ENCODE measurements at regions not wholly inside any gene's neighbourhood (a gene's known extent, or its start where the extent isn't known, plus 50 kb on each side); places are given as distances from the start of the nearest gene placed in this dataset.

DNA sequence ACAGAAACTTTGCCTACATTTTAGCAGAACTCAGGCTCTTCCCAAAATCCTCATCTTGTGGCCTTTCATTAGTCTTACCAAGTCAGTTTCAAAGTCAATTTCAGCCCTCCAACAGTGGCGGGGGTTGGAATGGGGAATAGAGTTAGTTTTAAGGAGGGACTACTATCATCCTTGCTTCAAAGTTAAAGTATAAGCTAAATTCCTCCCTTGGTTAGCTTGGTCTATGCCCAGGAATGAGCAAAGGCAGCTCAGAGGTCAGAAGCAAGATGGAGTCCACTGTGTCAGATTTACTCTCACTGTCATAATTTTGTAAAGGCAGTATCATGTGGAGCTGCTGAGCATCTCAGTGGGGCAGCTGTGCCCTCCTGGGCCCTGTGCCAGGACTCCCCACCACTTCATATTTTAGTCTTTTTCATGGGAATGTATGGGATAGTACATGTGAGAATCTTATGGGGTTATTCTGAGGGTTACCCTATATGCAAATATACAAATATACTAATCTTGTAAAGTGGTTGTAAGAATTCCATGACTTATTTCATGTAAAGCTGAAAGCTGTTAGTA lies 145.2 kb upstream of the MMADHC start:
- no peak for TF ChIP-seq CTCF (IDR thresholded peaks at IDR 0.05)

DNA sequence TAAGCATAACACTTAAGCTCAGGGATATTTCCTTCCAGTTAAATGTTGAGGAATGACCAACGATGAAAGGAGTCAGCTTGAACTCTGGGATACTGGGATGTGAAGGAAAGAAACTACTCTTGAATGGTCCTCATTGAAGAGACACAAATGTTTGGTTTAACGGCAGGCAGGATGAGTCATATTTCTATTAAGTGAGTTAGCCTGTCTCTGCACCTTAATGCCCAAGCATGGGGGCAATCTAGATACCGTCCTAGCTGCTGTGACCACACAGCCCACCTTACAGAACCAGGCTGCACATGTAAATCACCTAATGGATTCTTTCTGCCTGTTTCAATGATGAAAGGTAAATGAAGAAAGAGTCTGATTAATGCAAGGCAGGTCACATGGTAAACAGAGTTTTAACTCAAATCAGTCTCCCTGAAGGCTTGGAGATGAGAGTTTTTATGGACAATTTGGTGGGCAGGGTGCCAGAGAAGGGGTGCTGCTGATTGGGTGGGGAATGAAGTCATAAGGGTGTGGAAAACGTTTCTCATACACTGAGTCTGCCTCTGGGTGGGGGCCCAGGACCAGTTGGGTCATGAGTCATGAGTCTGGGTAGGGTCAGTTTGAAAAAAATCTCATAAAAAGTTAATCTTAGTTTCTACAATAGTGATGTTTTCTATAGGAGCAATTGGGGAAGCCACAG lies 144.6 kb upstream of the MMADHC start:
- no peak for TF ChIP-seq CTCF (IDR thresholded peaks at IDR 0.05)
- Histone ChIP-seq H3K27me3 (ENCODE audit: low read depth) (no peaks in the 10 kb centered on the region), H3K4me1 (no peaks in the 10 kb centered on the region), H3K27ac (no peak overlapping the region), H3K36me3 (no peaks in the 10 kb centered on the region), H3K9me3 (no peaks in the 10 kb centered on the region), H3K4me3 (no peak overlapping the region)
- ATAC-seq = no peak
- no peak for DNase-seq
- intact Hi-C loops (cut with DNase I) = no loop called here

More for the DNA sequence above, 145.2 kb upstream of the MMADHC start:
- Histone ChIP-seq H3K4me3 (no peak overlapping the region), H3K27me3 (ENCODE audit: low read depth) (no peaks in the 10 kb centered on the region), H3K4me1 (no peaks in the 10 kb centered on the region), H3K36me3 (no peaks in the 10 kb centered on the region), H3K9me3 (no peaks in the 10 kb centered on the region), H3K27ac (no peak overlapping the region)
- ATAC-seq = no peak
- no peak for DNase-seq
- intact Hi-C loops (cut with DNase I) = no loop called here

- no peak overlapping the region for H3K4me3 ChIP-seq
- no peak for DNase-seq
- intact Hi-C loops (cut with DNase I) = no loop called here
- H3K27ac ChIP-seq = no peak overlapping the region
- H3K27me3 ChIP-seq (ENCODE audit: low read depth) = no peaks in the 10 kb centered on the region
- H3K4me1 ChIP-seq = no peaks in the 10 kb centered on the region
- TF ChIP-seq CTCF (IDR thresholded peaks at IDR 0.05) = no peak
- H3K9me3 ChIP-seq = no peaks in the 10 kb centered on the region
- H3K36me3 ChIP-seq = no peaks in the 10 kb centered on the region
- ATAC-seq = no peak
These were observed 143.5 kb upstream of the MMADHC start for GRCh38 chr2:149731079-149731478.

DNA sequence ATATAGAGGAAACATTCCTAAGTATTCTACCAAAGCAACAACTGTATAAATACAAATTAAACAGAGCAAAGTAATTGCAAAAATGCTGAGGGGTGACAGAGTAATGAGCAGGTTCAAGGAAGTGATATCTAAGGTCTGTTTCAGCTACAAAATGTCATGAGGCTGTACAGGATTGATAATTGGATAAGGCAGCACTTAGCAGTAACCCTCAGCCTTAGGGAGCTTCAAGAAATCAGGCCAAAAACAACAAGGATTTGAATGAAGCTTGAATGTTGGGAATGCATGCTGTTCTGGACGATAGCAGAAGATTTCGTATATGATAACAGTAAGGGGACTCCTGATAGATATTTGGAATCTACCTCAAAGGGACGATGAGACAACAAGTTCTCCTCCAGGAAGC lies 142.0 kb upstream of the MMADHC start:
- TF ChIP-seq CTCF (IDR thresholded peaks at IDR 0.05) = no peak
- Histone ChIP-seq H3K27ac (no peak overlapping the region), H3K4me1 (no peaks in the 10 kb centered on the region), H3K36me3 (no peaks in the 10 kb centered on the region), H3K27me3 (ENCODE audit: low read depth) (no peaks in the 10 kb centered on the region), H3K9me3 (no peaks in the 10 kb centered on the region), H3K4me3 (no peak overlapping the region)
- ATAC-seq = no peak
- intact Hi-C loops (cut with DNase I) = no loop called here
- no peak for DNase-seq

DNA sequence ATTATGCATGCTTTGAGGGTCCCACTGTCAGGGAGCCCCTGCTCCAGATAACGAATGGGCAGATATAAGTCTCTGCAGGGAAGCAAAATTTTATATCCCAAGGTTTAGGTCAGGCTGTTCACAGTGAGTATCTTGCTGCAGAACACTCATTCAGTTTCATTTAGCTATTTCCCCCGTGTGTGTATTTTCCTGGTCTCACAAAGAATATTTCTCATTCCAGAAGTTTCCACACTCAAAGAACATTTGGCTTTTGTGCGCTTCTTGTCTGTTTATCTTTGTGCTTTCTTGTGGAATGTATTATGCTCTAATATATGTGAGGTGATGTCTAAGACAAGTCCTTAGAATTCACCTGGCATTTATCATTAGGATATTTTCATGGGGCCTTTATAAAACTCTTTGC lies 140.4 kb upstream of the MMADHC start:
- intact Hi-C loops (cut with DNase I) = no loop called here
- no peaks in the 10 kb centered on the region for H3K9me3 ChIP-seq
- H3K4me1 ChIP-seq = no peaks in the 10 kb centered on the region
- no peak overlapping the region for H3K27ac ChIP-seq
- no peak overlapping the region for H3K4me3 ChIP-seq
- no peaks in the 10 kb centered on the region for H3K36me3 ChIP-seq
- DNase-seq (no peak), ATAC-seq (no peak)
- no peaks in the 10 kb centered on the region for H3K27me3 ChIP-seq (ENCODE audit: low read depth)
- no peak for TF ChIP-seq CTCF (IDR thresholded peaks at IDR 0.05)
